HepG2 (cell line): ENCODE measurements at regions not wholly inside any gene's neighbourhood (a gene's known extent, or its start where the extent isn't known, plus 50 kb on each side); places are given as distances from the start of the nearest gene placed in this dataset.
A peak's percentile ranks its signal among the peaks of the same experiment; 100 is the strongest.

Experiments
- DNMT1 ChIP-seq: sonication (generic); formaldehyde crosslinking; IDR thresholded peaks from 2 replicates; pipeline ENCODE4 v1.5.1; 2020; ENCODE audit warnings: mild to moderate bottlenecking, missing genetic modification reagents
- FIP1L1 ChIP-seq: fragments of 200-400 bp; formaldehyde crosslinking; IDR thresholded peaks from 2 replicates; pipeline ENCODE4 v1.6.1; 2018; ENCODE audit warnings: low read depth, mild to moderate bottlenecking, low read length, moderate library complexity, borderline replicate concordance; ENCODE audit not compliant: insufficient read depth
- GABPA ChIP-seq, 2 experiments: IDR thresholded peaks; 2 replicates each; pipeline ENCODE4 v1.6.1; 2011 to 2016; ENCODE audit warnings: low read depth in 2 of 2, low read length in 1 of 2, missing biosample characterization in 1 of 2, missing genetic modification characterization in 1 of 2
- HIVEP1 ChIP-seq: sonication (generic); formaldehyde crosslinking; IDR thresholded peaks from 2 replicates; pipeline ENCODE4 v1.4.0; 2020; ENCODE audit warnings: mild to moderate bottlenecking, missing genetic modification reagents
- IKZF4 ChIP-seq: sonication (generic); formaldehyde crosslinking; IDR thresholded peaks from 2 replicates; pipeline ENCODE4 v1.5.1; 2020; ENCODE audit warnings: borderline replicate concordance, mild to moderate bottlenecking, low read depth, missing genetic modification reagents; ENCODE audit errors: not compliant biosample characterization
- JDP2 ChIP-seq: sonication (generic); formaldehyde crosslinking; IDR thresholded peaks from 2 replicates; pipeline ENCODE4 v1.8.1; 2022; ENCODE audit warnings: missing genetic modification reagents, borderline replicate concordance
- NFIB ChIP-seq: sonication (generic); formaldehyde crosslinking; IDR thresholded peaks from 2 replicates; pipeline ENCODE4 v1.9.0; 2021; ENCODE audit warnings: missing genetic modification reagents, mild to moderate bottlenecking, borderline replicate concordance
- POLR2AphosphoS2 ChIP-seq: IDR thresholded peaks from 2 replicates; pipeline ENCODE4 v1.6.1; 2011; ENCODE audit warnings: low read depth, low read length, improper control_type of control experiment
- PRDM10 ChIP-seq: sonication (generic); formaldehyde crosslinking; IDR thresholded peaks from 2 replicates; pipeline ENCODE4 v1.4.0; 2020; ENCODE audit warnings: low read depth, missing genetic modification reagents
- PRDM4 ChIP-seq: sonication (generic); formaldehyde crosslinking; IDR thresholded peaks from 2 replicates; pipeline ENCODE4 v1.9.0; 2021; ENCODE audit warnings: missing genetic modification reagents, borderline replicate concordance
- RAD21 ChIP-seq: fragments of 450-650 bp; formaldehyde crosslinking; IDR thresholded peaks from 2 replicates; pipeline ENCODE4 v1.5.0; 2020; ENCODE audit warnings: mild to moderate bottlenecking
- RFXAP ChIP-seq: sonication (generic); formaldehyde crosslinking; IDR thresholded peaks from 2 replicates; pipeline ENCODE4 v1.4.0; 2020; ENCODE audit warnings: missing genetic modification reagents, borderline replicate concordance
- SATB2 ChIP-seq: sonication (generic); formaldehyde crosslinking; IDR thresholded peaks from 2 replicates; pipeline ENCODE4 v1.5.0; 2020; ENCODE audit warnings: missing genetic modification reagents
- ZBTB21 ChIP-seq: sonication (generic); formaldehyde crosslinking; IDR thresholded peaks from 2 replicates; pipeline ENCODE4 v1.4.0; 2020; ENCODE audit warnings: missing genetic modification reagents
- ZBTB3 ChIP-seq: sonication (generic); formaldehyde crosslinking; IDR thresholded peaks from 2 replicates; pipeline ENCODE4 v1.4.0; 2020; ENCODE audit warnings: low read depth, mild to moderate bottlenecking, moderate library complexity, missing genetic modification reagents, borderline replicate concordance
- ZKSCAN5 ChIP-seq: sonication (generic); formaldehyde crosslinking; IDR thresholded peaks from 2 replicates; pipeline ENCODE4 v1.5.1; 2020; ENCODE audit warnings: mild to moderate bottlenecking, missing genetic modification reagents
- ZNF530 ChIP-seq: sonication (generic); formaldehyde crosslinking; IDR thresholded peaks from 2 replicates; pipeline ENCODE4 v1.5.0; 2020; ENCODE audit warnings: low read depth, mild to moderate bottlenecking, missing genetic modification reagents
- ZNF770 ChIP-seq: sonication (generic); formaldehyde crosslinking; IDR thresholded peaks from 2 replicates; pipeline ENCODE4 v1.5.0; 2020; ENCODE audit warnings: mild to moderate bottlenecking, missing genetic modification reagents

GRCh38 chr12:46523863-46524770 is 151.5 kb upstream of the SLC38A2 start (continued):
- TF ChIP-seq POLR2AphosphoS2 = no peak
- peak; percentile 63 for TF ChIP-seq PRDM10 (CRISPR knock-in tag)
- TF ChIP-seq ZBTB21 = no peak
- no peak for TF ChIP-seq NFIB (CRISPR knock-in tag)
- no peak for TF ChIP-seq RFXAP (CRISPR knock-in tag)
- no peak for TF ChIP-seq ZNF530
- TF ChIP-seq ZKSCAN5 (CRISPR knock-in tag) = no peak
- no peak for TF ChIP-seq SATB2 (CRISPR knock-in tag)
- no peak for TF ChIP-seq PRDM4 (CRISPR knock-in tag)
- no peak for TF ChIP-seq RAD21 (CRISPR knock-in tag)
- no peak for TF ChIP-seq DNMT1 (CRISPR knock-in tag)
- no peak for TF ChIP-seq FIP1L1
- TF ChIP-seq HIVEP1 (CRISPR knock-in tag) = no peak
- no peak for TF ChIP-seq ZNF770 (CRISPR knock-in tag)
- TF ChIP-seq GABPA (IDR thresholded peaks at IDR 0.05; ENCODE audit: low read depth, low read length) = no peak
- TF ChIP-seq GABPA (CRISPR knock-in tag; IDR thresholded peaks at IDR 0.05; ENCODE audit: low read depth) = peak; percentile 37; the same call in 1 of the 2 replicates
- TF ChIP-seq JDP2 (CRISPR knock-in tag) = no peak
- TF ChIP-seq IKZF4 (CRISPR knock-in tag) = no peak
- no peak for TF ChIP-seq ZBTB3
